OCI-LY1 (cell line): ENCODE measurements at regions not wholly inside any gene's neighbourhood (a gene's known extent, or its start where the extent isn't known, plus 50 kb on each side); places are given as distances from the start of the nearest gene placed in this dataset.

Experiments used
- H2AFZ ChIP-seq: fragments of 200-600 bp; sonication (generic), shearing (Covaris generic); 2 replicates; pipeline ENCODE4 v1.6.0; 2014; ENCODE audit warnings: antibody characterized with exemption, mild to moderate bottlenecking, low read length
- H3F3A ChIP-seq: fragments of 200-600 bp; sonication (generic), shearing (Covaris generic); 2 replicates; pipeline ENCODE4 v1.6.0; 2014; ENCODE audit warnings: mild to moderate bottlenecking, antibody characterized with exemption, low read length, moderate library complexity; ENCODE audit not compliant: insufficient read depth
- H3K27ac ChIP-seq: fragments of 200-600 bp; sonication (generic); 2 replicates; pipeline ENCODE4 v1.5.1; 2014; ENCODE audit warnings: low read length, mixed run types, mild to moderate bottlenecking, low read depth; ENCODE audit not compliant: poor library complexity, severe bottlenecking
- H3K27me3 ChIP-seq: fragments of 200-600 bp; sonication (generic); 2 replicates; pipeline ENCODE4 v1.6.0; 2014; ENCODE audit warnings: antibody characterized with exemption, mild to moderate bottlenecking, low read length, moderate library complexity; ENCODE audit not compliant: insufficient read depth
- H3K36me3 ChIP-seq: fragments of 200-600 bp; sonication (generic); 2 replicates; pipeline ENCODE4 v1.6.1; 2014; ENCODE audit warnings: mild to moderate bottlenecking, antibody characterized with exemption, low read length, moderate library complexity, mixed read lengths; ENCODE audit not compliant: insufficient read depth
- H3K4me1 ChIP-seq: fragments of 200-600 bp; sonication (generic); 2 replicates; pipeline ENCODE4 v1.5.1; 2014; ENCODE audit warnings: mild to moderate bottlenecking, low read length, moderate library complexity; ENCODE audit not compliant: insufficient read depth, severe bottlenecking
- H3K4me2 ChIP-seq: fragments of 200-600 bp; sonication (generic), shearing (Covaris generic); 2 replicates; pipeline ENCODE4 v1.6.1; 2014; ENCODE audit warnings: low read length
- H3K4me3 ChIP-seq: fragments of 200-600 bp; sonication (generic); 2 replicates; pipeline ENCODE4 v1.5.1; 2014; ENCODE audit warnings: low read length, low read depth, mild to moderate bottlenecking, mixed read lengths; ENCODE audit not compliant: poor library complexity, severe bottlenecking
- H3K79me2 ChIP-seq: fragments of 200-600 bp; shearing (Covaris generic); 2 replicates; pipeline ENCODE4 v1.6.1; 2016; ENCODE audit warnings: mixed run types, low read length, mixed read lengths; ENCODE audit not compliant: insufficient read depth
- H3K9ac ChIP-seq: fragments of 200-600 bp; sonication (generic), shearing (Covaris generic); 2 replicates; pipeline ENCODE4 v1.6.1; 2014; ENCODE audit warnings: mild to moderate bottlenecking, low read length, mixed read lengths
- H3K9me2 ChIP-seq: fragments of 200-600 bp; sonication (generic), shearing (Covaris generic); 2 replicates; pipeline ENCODE4 v1.6.1; 2014; ENCODE audit warnings: low read depth, mild to moderate bottlenecking, low read length, mixed read lengths
- H3K9me3 ChIP-seq: fragments of 200-600 bp; shearing (Covaris generic); 2 replicates; pipeline ENCODE4 v1.6.1; 2014; ENCODE audit warnings: low read length, mixed read lengths
- H4K20me1 ChIP-seq: fragments of 200-600 bp; sonication (generic), shearing (Covaris generic); 2 replicates; pipeline ENCODE4 v1.6.0; 2016; ENCODE audit warnings: mild to moderate bottlenecking, low read length; ENCODE audit not compliant: insufficient read depth
- CTCF ChIP-seq: fragments of 200-600 bp; sonication (generic), shearing (Covaris generic); IDR thresholded peaks from 2 replicates; pipeline ENCODE4 v1.5.1; 2017; ENCODE audit warnings: mild to moderate bottlenecking, antibody characterized with exemption, low read length, moderate library complexity, mixed read lengths
- EZH2 ChIP-seq: fragments of 200-600 bp; sonication (generic), shearing (Covaris generic); IDR thresholded peaks from 2 replicates; pipeline ENCODE4 v1.8.0; 2017; ENCODE audit warnings: borderline replicate concordance, mixed run types, mild to moderate bottlenecking, antibody characterized with exemption, low read length, moderate library complexity, mixed read lengths

GRCh38 chr6:27754408-27754782, 157.8 kb downstream of the OR2B2 start:
- H3K27me3 ChIP-seq = peaks cover 6% of the 10 kb centered on the region; the same call in 1 of the 2 replicates
- H3F3A ChIP-seq = no peaks in the 10 kb centered on the region; the same call in 1 of the 2 replicates
- peak overlapping the region; percentile 95 for H3K4me2 ChIP-seq
- H2AFZ ChIP-seq = no peak overlapping the region
- no peaks in the 10 kb centered on the region for H4K20me1 ChIP-seq
- no peaks in the 10 kb centered on the region for H3K36me3 ChIP-seq
- H3K4me1 ChIP-seq = peaks cover 16% of the 10 kb centered on the region
- peak overlapping the region; percentile 96 for H3K4me3 ChIP-seq
- no peak overlapping the region for H3K9ac ChIP-seq
- no peak overlapping the region for H3K27ac ChIP-seq
- H3K9me2 ChIP-seq = no peaks in the 10 kb centered on the region
- no peak for TF ChIP-seq EZH2
- no peak for TF ChIP-seq CTCF
- H3K79me2 ChIP-seq = no peaks in the 10 kb centered on the region
- H3K9me3 ChIP-seq = no peaks in the 10 kb centered on the region

GRCh38 chr6:27753668-27754407, 158.4 kb downstream of the OR2B2 start:
- no peak for TF ChIP-seq EZH2
- TF ChIP-seq CTCF = no peak
- Histone ChIP-seq H3K27ac (no peak overlapping the region), H3K4me2 (peak overlapping the region; percentile 95), H3K9me3 (no peaks in the 10 kb centered on the region), H3K9me2 (no peaks in the 10 kb centered on the region), H3F3A (no peaks in the 10 kb centered on the region; the same call in 1 of the 2 replicates), H3K79me2 (no peaks in the 10 kb centered on the region), H3K4me1 (peaks cover 16% of the 10 kb centered on the region), H3K9ac (peak overlapping the region; percentile 52), H3K36me3 (no peaks in the 10 kb centered on the region), H3K4me3 (peak overlapping the region; percentile 96), H4K20me1 (no peaks in the 10 kb centered on the region), H3K27me3 (peaks cover 6% of the 10 kb centered on the region; the same call in 1 of the 2 replicates), H2AFZ (no peak overlapping the region)

GRCh38 chr6:27752038-27752885, 159.9 kb downstream of the OR2B2 start:
- TF ChIP-seq CTCF (peak; percentile 72), EZH2 (no peak)
- Histone ChIP-seq H3F3A (no peaks in the 10 kb centered on the region; the same call in 1 of the 2 replicates), H3K4me1 (peaks cover 12% of the 10 kb centered on the region), H3K36me3 (no peaks in the 10 kb centered on the region), H3K27ac (peak overlapping the region; percentile 70), H3K27me3 (peaks cover 6% of the 10 kb centered on the region; the same call in 1 of the 2 replicates), H3K4me3 (peak overlapping the region; percentile 96), H3K9me2 (no peaks in the 10 kb centered on the region), H4K20me1 (no peaks in the 10 kb centered on the region), H3K4me2 (peak overlapping the region; percentile 95), H3K9ac (peak overlapping the region; percentile 85), H3K9me3 (no peaks in the 10 kb centered on the region), H3K79me2 (no peaks in the 10 kb centered on the region), H2AFZ (no peak overlapping the region)
